HUES6 (cell line): ENCODE measurements at regions not wholly inside any gene's neighbourhood (a gene's known extent, or its start where the extent isn't known, plus 50 kb on each side); places are given as distances from the start of the nearest gene placed in this dataset.

ENCODE experiments used
- H3K27ac ChIP-seq: 2 replicates; pipeline ENCODE4 v1.7.0; 2013; ENCODE audit warnings: low read depth, mild to moderate bottlenecking, low read length, inconsistent platforms
- H3K27me3 ChIP-seq: 2 replicates; pipeline ENCODE4 v1.6.1; 2013; ENCODE audit warnings: low read length; ENCODE audit not compliant: control insufficient read depth, insufficient read depth
- H3K36me3 ChIP-seq: 2 replicates; pipeline ENCODE4 v1.6.1; 2013; ENCODE audit warnings: low read length; ENCODE audit not compliant: control insufficient read depth, insufficient read depth
- H3K4me1 ChIP-seq: 2 replicates; pipeline ENCODE4 v1.6.1; 2013; ENCODE audit warnings: low read length; ENCODE audit not compliant: control insufficient read depth, insufficient read depth
- H3K4me3 ChIP-seq: 2 replicates; pipeline ENCODE4 v1.5.1; 2013; ENCODE audit warnings: low read depth, low read length
- H3K9ac ChIP-seq: one replicate; pipeline ENCODE4 v1.6.1; 2013; ENCODE audit warnings: mild to moderate bottlenecking, low read length
- H3K9me3 ChIP-seq: 2 replicates; pipeline ENCODE4 v1.6.1; 2013; ENCODE audit warnings: low read depth, low read length; ENCODE audit not compliant: control insufficient read depth, insufficient read depth

- Histone ChIP-seq H3K9me3 (no peaks in the 10 kb centered on the region), H3K27me3 (0 out of 2 replicates have a peak, but pooled peaks cover 2% of the 10 kb centered on the region), H3K4me1 (no peaks in the 10 kb centered on the region)
These were observed 234.7 kb upstream of the CSF3R start for GRCh38 chr1:36717431-36717830.

GRCh38 chr1:36715797-36716196 is 233.1 kb upstream of the CSF3R start:
- Histone ChIP-seq H3K27ac (no peak overlapping the region), H3K27me3 (0 out of 2 replicates have a peak, but pooled peaks cover 2% of the 10 kb centered on the region)

More at GRCh38 chr1:36717431-36717830, 234.7 kb upstream of the CSF3R start:
- H3K4me3 ChIP-seq: no peak overlapping the region
- no peak overlapping the region for H3K27ac ChIP-seq
- no peak overlapping the region for H3K9ac ChIP-seq
- H3K36me3 ChIP-seq: no peaks in the 10 kb centered on the region

GRCh38 chr1:36714301-36714700 is 231.6 kb upstream of the CSF3R start:
- Histone ChIP-seq H3K27ac (no peak overlapping the region), H3K4me3 (no peak overlapping the region), H3K9ac (no peak overlapping the region), H3K9me3 (no peaks in the 10 kb centered on the region), H3K27me3 (no peaks in the 10 kb centered on the region), H3K36me3 (no peaks in the 10 kb centered on the region), H3K4me1 (peaks cover 12% of the 10 kb centered on the region)

More at GRCh38 chr1:36715797-36716196, 233.1 kb upstream of the CSF3R start:
- H3K9me3 ChIP-seq: no peaks in the 10 kb centered on the region
- H3K4me3 ChIP-seq: no peak overlapping the region
- peaks cover 9% of the 10 kb centered on the region for H3K4me1 ChIP-seq
- no peaks in the 10 kb centered on the region for H3K36me3 ChIP-seq
- no peak overlapping the region for H3K9ac ChIP-seq

DNA sequence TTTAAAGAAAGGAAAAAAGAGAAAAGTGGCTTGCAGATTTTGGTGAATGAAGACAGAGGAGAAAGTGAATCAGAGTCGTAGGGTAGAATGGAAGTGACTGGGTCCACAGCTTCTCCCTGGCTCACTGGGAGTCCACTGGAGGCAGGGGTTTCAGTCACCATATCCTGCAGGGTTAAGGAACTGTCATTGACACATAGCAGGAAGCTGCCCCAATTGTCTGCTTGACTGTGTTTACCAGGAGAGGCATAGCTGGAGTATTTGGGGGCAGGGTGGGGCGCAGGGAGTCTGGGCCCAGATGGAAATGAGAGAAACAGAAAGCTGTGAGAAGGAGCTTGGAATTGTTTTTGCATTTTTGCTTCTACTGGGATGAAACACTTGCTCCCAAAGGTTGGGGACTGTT is 228.8 kb upstream of the CSF3R start:
- no peak overlapping the region for H3K27ac ChIP-seq
- H3K27me3 ChIP-seq: no peaks in the 10 kb centered on the region
- H3K9me3 ChIP-seq: no peaks in the 10 kb centered on the region
- H3K4me1 ChIP-seq: peaks cover 12% of the 10 kb centered on the region
- H3K4me3 ChIP-seq: no peak overlapping the region
- no peak overlapping the region for H3K9ac ChIP-seq
- no peaks in the 10 kb centered on the region for H3K36me3 ChIP-seq

GRCh38 chr1:36710951-36711350 is 228.2 kb upstream of the CSF3R start:
- H3K9ac ChIP-seq: no peak overlapping the region
- H3K27me3 ChIP-seq: no peaks in the 10 kb centered on the region
- H3K9me3 ChIP-seq: no peaks in the 10 kb centered on the region
- H3K4me1 ChIP-seq: peaks cover 12% of the 10 kb centered on the region
- no peak overlapping the region for H3K27ac ChIP-seq
- no peaks in the 10 kb centered on the region for H3K36me3 ChIP-seq
- no peak overlapping the region for H3K4me3 ChIP-seq

DNA sequence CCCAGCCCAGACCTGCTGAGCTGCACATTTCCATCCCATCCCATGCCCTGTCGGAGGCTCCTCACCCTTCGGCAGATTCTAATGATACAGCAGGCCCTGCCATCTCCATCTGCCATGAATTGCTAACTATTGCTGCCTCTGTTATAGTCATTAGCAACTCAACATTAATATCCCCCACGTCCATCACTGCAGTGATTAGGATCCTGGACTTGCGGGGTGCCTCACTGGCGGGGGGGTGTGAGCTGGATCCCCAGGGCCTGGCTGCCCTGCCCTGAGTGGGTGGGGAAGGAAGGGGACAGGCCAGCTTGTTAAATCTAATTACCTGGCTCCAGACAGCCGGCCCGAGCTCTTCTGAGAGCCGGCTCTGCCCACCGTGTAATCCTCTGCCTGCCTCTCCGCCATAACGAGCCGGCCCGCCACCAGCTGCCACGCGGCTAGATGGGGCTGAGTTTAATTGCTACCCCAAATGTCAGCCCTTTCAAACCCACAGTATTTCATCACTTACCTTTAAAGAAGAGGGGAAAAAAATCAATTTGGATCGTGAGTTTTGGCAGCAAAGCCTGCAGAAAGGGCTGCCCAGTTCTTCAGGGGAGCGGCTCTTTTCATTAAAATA is 227.3 kb upstream of the CSF3R start:
- Histone ChIP-seq H3K4me1 (peaks cover 12% of the 10 kb centered on the region), H3K27ac (no peak overlapping the region), H3K27me3 (no peaks in the 10 kb centered on the region), H3K4me3 (no peak overlapping the region), H3K9ac (no peak overlapping the region), H3K36me3 (no peaks in the 10 kb centered on the region), H3K9me3 (no peaks in the 10 kb centered on the region)

DNA sequence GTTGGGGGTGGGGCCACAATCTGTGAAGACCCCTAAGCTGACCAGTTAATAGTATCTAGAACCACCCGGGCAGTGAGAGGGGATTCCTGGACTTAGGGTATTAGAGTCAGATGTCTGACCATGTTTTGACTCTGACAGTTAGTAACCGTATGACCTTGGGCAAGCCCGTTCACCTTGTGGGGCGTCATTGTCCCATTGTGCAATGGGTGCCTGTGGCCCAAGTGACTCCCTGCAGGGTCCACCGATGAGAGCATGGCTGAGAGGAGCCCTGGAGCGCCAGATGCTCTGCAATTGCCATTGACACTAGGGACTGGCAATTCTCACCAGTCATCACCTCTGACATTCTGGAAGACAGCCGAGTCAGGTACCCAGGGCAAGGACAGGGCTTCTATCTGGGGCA is 225.9 kb upstream of the CSF3R start:
- no peaks in the 10 kb centered on the region for H3K36me3 ChIP-seq
- no peak overlapping the region for H3K4me3 ChIP-seq
- H3K9me3 ChIP-seq: no peaks in the 10 kb centered on the region
- no peak overlapping the region for H3K27ac ChIP-seq
- H3K27me3 ChIP-seq: 0 out of 2 replicates have a peak, but pooled peaks cover 3% of the 10 kb centered on the region
- H3K4me1 ChIP-seq: peaks cover 17% of the 10 kb centered on the region
- no peak overlapping the region for H3K9ac ChIP-seq

GRCh38 chr1:36707221-36707620 is 224.5 kb upstream of the CSF3R start:
- Histone ChIP-seq H3K4me1 (peaks cover 17% of the 10 kb centered on the region), H3K27ac (no peak overlapping the region), H3K4me3 (no peak overlapping the region), H3K9me3 (no peaks in the 10 kb centered on the region), H3K9ac (no peak overlapping the region), H3K27me3 (0 out of 2 replicates have a peak, but pooled peaks cover 3% of the 10 kb centered on the region), H3K36me3 (no peaks in the 10 kb centered on the region)

- H3K36me3 ChIP-seq: no peaks in the 10 kb centered on the region
- no peak overlapping the region for H3K27ac ChIP-seq
- no peaks in the 10 kb centered on the region for H3K9me3 ChIP-seq
- H3K27me3 ChIP-seq: 0 out of 2 replicates have a peak, but pooled peaks cover 3% of the 10 kb centered on the region
- H3K4me1 ChIP-seq: peaks cover 14% of the 10 kb centered on the region
- no peak overlapping the region for H3K9ac ChIP-seq
- no peak overlapping the region for H3K4me3 ChIP-seq
These were observed 223.7 kb upstream of the CSF3R start for GRCh38 chr1:36706416-36706815.

GRCh38 chr1:36705629-36706028 is 222.9 kb upstream of the CSF3R start:
- no peaks in the 10 kb centered on the region for H3K9me3 ChIP-seq
- no peak overlapping the region for H3K9ac ChIP-seq
- H3K4me3 ChIP-seq: no peak overlapping the region
- 0 out of 2 replicates have a peak, but pooled peaks cover 3% of the 10 kb centered on the region for H3K27me3 ChIP-seq
- no peak overlapping the region for H3K27ac ChIP-seq
- H3K36me3 ChIP-seq: no peaks in the 10 kb centered on the region
- H3K4me1 ChIP-seq: peaks cover 6% of the 10 kb centered on the region

DNA sequence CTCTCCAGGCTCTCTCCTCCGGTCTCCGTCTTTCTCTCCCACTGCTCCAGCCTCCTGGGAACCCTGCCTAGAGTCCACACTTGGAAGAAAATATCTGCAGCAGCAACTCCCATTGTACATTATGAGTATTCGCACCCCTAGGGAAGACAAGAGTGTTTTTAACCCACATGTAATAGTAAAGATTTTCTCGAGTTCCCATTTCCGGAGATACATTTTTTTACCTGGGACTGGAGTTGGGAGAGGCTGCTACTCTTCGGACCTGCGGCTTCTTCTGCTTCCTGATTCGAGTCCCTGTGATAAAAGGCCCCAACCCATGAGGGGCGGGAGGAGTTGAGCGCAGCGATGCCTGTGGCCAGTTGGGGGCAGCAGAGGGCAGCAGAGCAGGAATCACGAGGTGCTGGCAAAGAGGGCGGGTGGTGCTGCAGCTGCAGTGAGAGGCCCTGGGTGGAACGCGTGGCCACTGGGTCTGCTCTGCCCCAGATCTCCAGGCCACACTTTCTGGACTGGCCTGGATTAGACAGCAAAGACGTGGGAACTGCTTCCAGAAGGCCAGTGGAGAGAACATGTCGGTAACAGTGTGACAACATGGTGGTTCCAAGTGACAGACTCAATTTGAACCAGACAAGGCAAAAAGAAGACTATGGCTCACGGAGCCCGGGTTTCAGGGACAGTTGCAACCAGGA is 221.0 kb upstream of the CSF3R start:
- Histone ChIP-seq H3K4me3 (no peak overlapping the region), H3K36me3 (no peaks in the 10 kb centered on the region), H3K9ac (no peak overlapping the region), H3K27me3 (0 out of 2 replicates have a peak, but pooled peaks cover 3% of the 10 kb centered on the region), H3K9me3 (no peaks in the 10 kb centered on the region), H3K27ac (no peak overlapping the region), H3K4me1 (peaks cover 5% of the 10 kb centered on the region)
